Esophagus muscularis mucosa (tissue), 4 donors: ENCODE measurements at regions not wholly inside any gene's neighbourhood (a gene's known extent, or its start where the extent isn't known, plus 50 kb on each side); places are given as distances from the start of the nearest gene placed in this dataset.

ENCODE experiments used
- DNase-seq: peaks from one replicate; pipeline ENCODE4 v3.0.0-alpha.2; 2017; ENCODE audit errors: extremely low spot score
- H3K27ac ChIP-seq, 4 donors: fragments of 200-600 bp; sonication (generic); replicated peaks in 1 of 4; 1 replicate in 3 of 4; 2 replicates in 1 of 4; pipeline ENCODE4 v1.5.1; 2016 to 2019; ENCODE audit warnings: mild to moderate bottlenecking in 1 of 4
- H3K27me3 ChIP-seq, 4 donors: fragments of 200-600 bp; sonication (generic); one replicate each; pipeline versions ENCODE4 v1.5.1 to v1.6.0; 2016 to 2019
- H3K36me3 ChIP-seq, 4 donors: fragments of 200-600 bp; sonication (generic); one replicate each; pipeline ENCODE4 v1.5.1; 2016 to 2019
- H3K4me1 ChIP-seq, 4 donors: fragments of 200-600 bp; sonication (generic); one replicate each; pipeline ENCODE4 v1.5.1; 2016 to 2019
- H3K4me3 ChIP-seq, 4 donors: fragments of 200-600 bp; sonication (generic); 1 replicate in 2 of 4; 2 replicates in 2 of 4; pipeline ENCODE4 v1.5.1; 2016 to 2019; ENCODE audit warnings: mild to moderate bottlenecking in 4 of 4, moderate library complexity in 1 of 4
- H3K9me3 ChIP-seq, 4 donors: fragments of 200-600 bp; sonication (generic); 1 replicate in 3 of 4; 2 replicates in 1 of 4; pipeline ENCODE4 v1.5.1; 2016 to 2019
- EP300 ChIP-seq: sonication (generic); formaldehyde crosslinking; IDR thresholded peaks from one replicate; pipeline ENCODE4 v1.6.1; 2017; ENCODE audit warnings: antibody characterized with exemption
- POLR2A ChIP-seq: fragments of 450-650 bp; IDR thresholded peaks from one replicate; pipeline ENCODE4 v1.6.1; 2017; ENCODE audit warnings: antibody characterized with exemption, moderate library complexity, mild to moderate bottlenecking, low read depth
- POLR2AphosphoS5 ChIP-seq, 2 donors: sonication (generic); formaldehyde crosslinking; IDR thresholded peaks; one replicate each; pipeline ENCODE4 v1.6.1; 2017; ENCODE audit warnings: antibody characterized with exemption in 2 of 2
- WGBS: methylation state at CpG from one replicate; pipeline ENCODE4 v1.1.5; 2018; 5-methylcytosine and 5-hydroxymethylcytosine counted together
- intact Hi-C: fragments of 100-400 bp; cut with DNase I; formaldehyde crosslinking; loops from one replicate; pipeline ENCODE4 v1.15.1; 2023
- TF ChIP-seq, protein P1 (sequence below), 3 experiments: fragments of 200-600 bp in 2 of 3; fragments of 450-650 bp in 1 of 3; sonication (generic) in 2 of 3; IDR thresholded peaks; one replicate each; pipeline ENCODE4 v1.5.1; 2017 to 2019; ENCODE audit warnings: antibody characterized with exemption in 3 of 3, mild to moderate bottlenecking in 2 of 3, moderate library complexity in 1 of 3

GRCh38 chr1:98099501-98099900, 178.7 kb upstream of the DPYD start:
- TF ChIP-seq, protein P1, sequence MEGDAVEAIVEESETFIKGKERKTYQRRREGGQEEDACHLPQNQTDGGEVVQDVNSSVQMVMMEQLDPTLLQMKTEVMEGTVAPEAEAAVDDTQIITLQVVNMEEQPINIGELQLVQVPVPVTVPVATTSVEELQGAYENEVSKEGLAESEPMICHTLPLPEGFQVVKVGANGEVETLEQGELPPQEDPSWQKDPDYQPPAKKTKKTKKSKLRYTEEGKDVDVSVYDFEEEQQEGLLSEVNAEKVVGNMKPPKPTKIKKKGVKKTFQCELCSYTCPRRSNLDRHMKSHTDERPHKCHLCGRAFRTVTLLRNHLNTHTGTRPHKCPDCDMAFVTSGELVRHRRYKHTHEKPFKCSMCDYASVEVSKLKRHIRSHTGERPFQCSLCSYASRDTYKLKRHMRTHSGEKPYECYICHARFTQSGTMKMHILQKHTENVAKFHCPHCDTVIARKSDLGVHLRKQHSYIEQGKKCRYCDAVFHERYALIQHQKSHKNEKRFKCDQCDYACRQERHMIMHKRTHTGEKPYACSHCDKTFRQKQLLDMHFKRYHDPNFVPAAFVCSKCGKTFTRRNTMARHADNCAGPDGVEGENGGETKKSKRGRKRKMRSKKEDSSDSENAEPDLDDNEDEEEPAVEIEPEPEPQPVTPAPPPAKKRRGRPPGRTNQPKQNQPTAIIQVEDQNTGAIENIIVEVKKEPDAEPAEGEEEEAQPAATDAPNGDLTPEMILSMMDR (IDR thresholded peaks at IDR 0.05), result no peak
- no peak for TF ChIP-seq POLR2AphosphoS5 (IDR thresholded peaks at IDR 0.05)
- no peak for TF ChIP-seq EP300
- TF ChIP-seq POLR2A, result no peak
- intact Hi-C loops, result no loop called here
- peaks cover 0 to 7% (median 2%) of the 10 kb centered on the region in 4 donors for H3K4me1 ChIP-seq
- DNase-seq, result no peak
- 81% methylated on average over 3 of the region's 3 CpGs for WGBS
- H3K27ac ChIP-seq, result no peak overlapping the region
- no peaks in the 10 kb centered on the region for H3K36me3 ChIP-seq
- no peaks in the 10 kb centered on the region for H3K27me3 ChIP-seq
- no peaks in the 10 kb centered on the region for H3K9me3 ChIP-seq
- no peak overlapping the region for H3K4me3 ChIP-seq

DNA sequence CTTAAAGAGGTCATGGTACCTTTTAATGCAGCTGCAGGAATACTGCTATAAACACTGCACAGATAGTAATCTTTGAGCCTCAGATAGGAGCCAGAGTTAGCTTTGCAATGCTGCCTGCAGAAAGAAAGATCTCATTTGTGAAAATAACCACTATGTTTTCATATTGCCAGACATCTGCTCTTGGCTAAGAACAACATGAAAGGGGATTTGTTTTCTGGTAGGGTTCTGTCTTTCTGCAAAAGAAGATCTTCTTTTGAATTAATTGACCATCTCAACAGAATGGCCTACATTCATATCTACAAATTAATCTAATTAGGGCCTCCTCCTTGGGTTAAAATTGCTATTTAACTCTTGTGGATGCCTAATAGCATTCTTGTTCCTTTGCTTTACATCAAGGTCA, 177.6 kb upstream of the DPYD start:
- Histone ChIP-seq H3K27ac (no peak overlapping the region), H3K27me3 (no peaks in the 10 kb centered on the region), H3K4me1 (no peaks in the 10 kb centered on the region), H3K36me3 (no peaks in the 10 kb centered on the region), H3K9me3 (no peaks in the 10 kb centered on the region), H3K4me3 (no peak overlapping the region)
- TF ChIP-seq EP300 (no peak), POLR2A (no peak), POLR2AphosphoS5 (IDR thresholded peaks at IDR 0.05) (no peak)
- TF ChIP-seq, protein P1 (IDR thresholded peaks at IDR 0.05), result no peak
- DNase-seq, result no peak
- intact Hi-C loops, result no loop called here

GRCh38 chr1:98090351-98090750, 169.5 kb upstream of the DPYD start:
- intact Hi-C loops, result no loop called here
- Histone ChIP-seq H3K9me3 (no peaks in the 10 kb centered on the region), H3K36me3 (no peaks in the 10 kb centered on the region), H3K27me3 (no peaks in the 10 kb centered on the region), H3K4me3 (no peak overlapping the region), H3K27ac (no peak overlapping the region), H3K4me1 (no peaks in the 10 kb centered on the region)
- TF ChIP-seq EP300 (no peak), POLR2A (no peak), POLR2AphosphoS5 (IDR thresholded peaks at IDR 0.05) (no peak)
- TF ChIP-seq, protein P1 (IDR thresholded peaks at IDR 0.05), result no peak
- DNase-seq, result no peak

DNA sequence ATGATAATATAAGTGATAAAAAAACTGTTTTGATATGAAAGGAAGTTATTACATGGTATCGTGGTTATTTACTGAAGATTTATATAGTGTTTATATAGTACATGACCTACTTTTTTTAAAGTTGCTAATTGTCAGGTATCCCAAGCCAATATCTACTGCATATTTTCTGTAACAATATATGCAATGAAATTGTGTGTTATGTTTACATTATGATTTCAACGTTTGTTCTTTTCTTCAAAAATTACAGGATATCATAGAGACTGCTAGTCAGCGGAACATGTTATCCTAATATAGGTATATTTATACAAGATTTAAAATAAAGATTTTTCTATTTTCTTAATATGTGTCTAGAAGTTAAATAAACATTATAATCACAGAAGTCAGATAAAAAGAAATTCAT, 167.5 kb upstream of the DPYD start:
- no peaks in the 10 kb centered on the region for H3K9me3 ChIP-seq
- H3K4me1 ChIP-seq, result no peaks in the 10 kb centered on the region
- no peaks in the 10 kb centered on the region for H3K36me3 ChIP-seq
- no peak for DNase-seq
- no peak overlapping the region for H3K27ac ChIP-seq
- H3K27me3 ChIP-seq, result no peaks in the 10 kb centered on the region
- WGBS, result 67% methylated on average over 3 of the region's 3 CpGs
- no peak overlapping the region for H3K4me3 ChIP-seq
- TF ChIP-seq POLR2A (no peak), POLR2AphosphoS5 (IDR thresholded peaks at IDR 0.05) (no peak)
- TF ChIP-seq, protein P1 (IDR thresholded peaks at IDR 0.05), result no peak
- intact Hi-C loops, result no loop called here

DNA sequence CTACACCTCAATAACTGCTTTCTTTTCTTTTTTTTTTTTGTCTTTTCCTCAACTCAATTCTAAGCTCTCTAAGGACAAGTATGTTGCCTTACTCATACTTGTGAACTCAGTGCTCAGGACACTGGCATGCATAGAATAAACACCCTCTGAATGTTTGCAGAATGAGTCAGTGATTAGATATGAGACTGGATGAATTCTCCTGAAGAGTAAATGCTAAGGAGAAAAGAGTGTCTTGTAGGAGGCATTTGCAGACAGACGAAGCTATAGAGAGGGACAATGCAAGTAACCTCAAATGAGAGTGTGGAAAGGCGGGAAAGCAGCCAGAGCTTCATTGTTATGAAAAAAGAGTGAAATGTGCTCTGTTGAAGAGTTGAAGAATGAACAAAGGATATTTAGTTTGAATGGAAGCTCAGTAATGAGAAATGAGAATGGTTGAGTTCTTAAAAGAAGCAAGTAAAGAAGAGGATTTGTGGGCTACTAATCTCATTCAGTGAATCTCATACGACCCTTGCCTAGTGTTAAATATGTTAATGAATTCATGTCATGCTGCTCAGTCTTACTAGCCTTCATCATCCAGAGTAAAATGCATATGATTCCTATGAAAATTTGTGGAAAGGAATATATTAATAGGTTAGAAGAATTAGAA, 166.1 kb upstream of the DPYD start:
- no peaks in the 10 kb centered on the region for H3K9me3 ChIP-seq
- DNase-seq, result no peak
- no peaks in the 10 kb centered on the region for H3K4me1 ChIP-seq
- 76% methylated on average over 3 of the region's 3 CpGs for WGBS
- no peak overlapping the region for H3K4me3 ChIP-seq
- no peak overlapping the region for H3K27ac ChIP-seq
- TF ChIP-seq, protein P1 (IDR thresholded peaks at IDR 0.05), result no peak
- no peak for TF ChIP-seq POLR2A
- no peak for TF ChIP-seq EP300
- TF ChIP-seq POLR2AphosphoS5 (IDR thresholded peaks at IDR 0.05), result no peak
- H3K36me3 ChIP-seq, result no peaks in the 10 kb centered on the region
- no peaks in the 10 kb centered on the region for H3K27me3 ChIP-seq
- intact Hi-C loops, result no loop called here
